SK-N-SH (cell line): ENCODE measurements at regions not wholly inside any gene's neighbourhood (a gene's known extent, or its start where the extent isn't known, plus 50 kb on each side); places are given as distances from the start of the nearest gene placed in this dataset.
"Not testable (repeated sequence)": the region's sequence is repeated elsewhere in the genome, so short reads cannot be mapped to it uniquely, and the experiment has no call there.

ENCODE experiments used
- EP300 ChIP-seq, 2 experiments: IDR thresholded peaks; 2 replicates each; pipeline versions ENCODE4 v1.4.0 to v1.6.1; 2012; ENCODE audit warnings: borderline replicate concordance in 1 of 2, low read depth in 1 of 2, low read length in 1 of 2
- EZH2phosphoT487 ChIP-seq: fragments of 200-600 bp; sonication (generic); IDR thresholded peaks from 2 replicates; pipeline ENCODE4 v1.6.1; 2017; ENCODE audit warnings: low read depth, mixed run types, mild to moderate bottlenecking, antibody characterized with exemption, moderate library complexity, borderline replicate concordance
- FOXM1 ChIP-seq: IDR thresholded peaks from 2 replicates; pipeline ENCODE4 v1.4.0; 2012; ENCODE audit warnings: low read depth, mild to moderate bottlenecking
- POLR2AphosphoS5 ChIP-seq: IDR thresholded peaks from 2 replicates; pipeline ENCODE4 v1.6.1; 2012; ENCODE audit warnings: low read depth, low read length
- RCOR1 ChIP-seq: fragments of 150-350 bp; IDR thresholded peaks from 2 replicates; pipeline ENCODE4 v1.6.1; 2017; ENCODE audit warnings: antibody characterized with exemption, low read length
- SIN3A ChIP-seq: IDR thresholded peaks from 2 replicates; pipeline ENCODE4 v1.6.1; 2012; ENCODE audit warnings: low read depth, mild to moderate bottlenecking, low read length, moderate library complexity, borderline replicate concordance
- TCF12 ChIP-seq: IDR thresholded peaks from 2 replicates; pipeline ENCODE4 v1.4.0; 2012
- TEAD4 ChIP-seq: IDR thresholded peaks from 2 replicates; pipeline ENCODE4 v1.4.0; 2012; ENCODE audit warnings: mild to moderate bottlenecking, borderline replicate concordance; ENCODE audit not compliant: insufficient read depth
- TF ChIP-seq, protein P1 (sequence below): fragments of 200-600 bp; sonication (generic); IDR thresholded peaks from 2 replicates; pipeline ENCODE4 v1.6.1; 2017; ENCODE audit warnings: antibody characterized with exemption, mild to moderate bottlenecking, moderate library complexity
- TF ChIP-seq, protein P2 (sequence below): IDR thresholded peaks from 2 replicates; pipeline ENCODE4 v1.4.0; 2012; ENCODE audit warnings: low read depth
- TF ChIP-seq, protein P3 (sequence below): IDR thresholded peaks from 2 replicates; pipeline ENCODE4 v1.4.0; 2012; ENCODE audit warnings: low read depth, borderline replicate concordance

DNA sequence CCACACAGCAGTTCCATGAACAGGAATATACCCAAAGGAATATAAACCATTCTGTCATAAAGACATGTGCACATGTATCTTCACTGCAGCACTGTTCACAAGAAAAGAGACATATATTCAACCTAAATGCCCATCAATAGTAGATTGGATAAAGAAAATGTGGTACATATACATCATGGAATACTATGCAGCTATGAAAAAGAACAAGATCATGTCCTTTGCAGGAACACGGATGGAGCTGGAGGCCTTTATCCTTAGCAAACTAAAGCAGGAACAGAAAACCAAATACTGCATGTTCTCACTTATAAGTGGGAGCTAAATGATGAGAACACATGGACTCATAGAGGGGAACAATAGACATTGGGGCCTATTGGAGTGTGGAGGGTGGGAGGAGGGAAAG is 95.4 kb downstream of the MFAP3L start:
- TF ChIP-seq FOXM1; TEAD4; SIN3A; RCOR1; EP300 (IDR thresholded peaks at IDR 0.05; ENCODE audit: borderline replicate concordance in 1 of 2, low read depth in 1 of 2, low read length in 1 of 2); EZH2phosphoT487; TCF12; POLR2AphosphoS5: not testable (repeated sequence)
- TF ChIP-seq, protein P1, sequence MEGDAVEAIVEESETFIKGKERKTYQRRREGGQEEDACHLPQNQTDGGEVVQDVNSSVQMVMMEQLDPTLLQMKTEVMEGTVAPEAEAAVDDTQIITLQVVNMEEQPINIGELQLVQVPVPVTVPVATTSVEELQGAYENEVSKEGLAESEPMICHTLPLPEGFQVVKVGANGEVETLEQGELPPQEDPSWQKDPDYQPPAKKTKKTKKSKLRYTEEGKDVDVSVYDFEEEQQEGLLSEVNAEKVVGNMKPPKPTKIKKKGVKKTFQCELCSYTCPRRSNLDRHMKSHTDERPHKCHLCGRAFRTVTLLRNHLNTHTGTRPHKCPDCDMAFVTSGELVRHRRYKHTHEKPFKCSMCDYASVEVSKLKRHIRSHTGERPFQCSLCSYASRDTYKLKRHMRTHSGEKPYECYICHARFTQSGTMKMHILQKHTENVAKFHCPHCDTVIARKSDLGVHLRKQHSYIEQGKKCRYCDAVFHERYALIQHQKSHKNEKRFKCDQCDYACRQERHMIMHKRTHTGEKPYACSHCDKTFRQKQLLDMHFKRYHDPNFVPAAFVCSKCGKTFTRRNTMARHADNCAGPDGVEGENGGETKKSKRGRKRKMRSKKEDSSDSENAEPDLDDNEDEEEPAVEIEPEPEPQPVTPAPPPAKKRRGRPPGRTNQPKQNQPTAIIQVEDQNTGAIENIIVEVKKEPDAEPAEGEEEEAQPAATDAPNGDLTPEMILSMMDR: not testable (repeated sequence)
- TF ChIP-seq, protein P2, sequence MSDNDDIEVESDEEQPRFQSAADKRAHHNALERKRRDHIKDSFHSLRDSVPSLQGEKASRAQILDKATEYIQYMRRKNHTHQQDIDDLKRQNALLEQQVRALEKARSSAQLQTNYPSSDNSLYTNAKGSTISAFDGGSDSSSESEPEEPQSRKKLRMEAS: not testable (repeated sequence)
- TF ChIP-seq, protein P3, sequence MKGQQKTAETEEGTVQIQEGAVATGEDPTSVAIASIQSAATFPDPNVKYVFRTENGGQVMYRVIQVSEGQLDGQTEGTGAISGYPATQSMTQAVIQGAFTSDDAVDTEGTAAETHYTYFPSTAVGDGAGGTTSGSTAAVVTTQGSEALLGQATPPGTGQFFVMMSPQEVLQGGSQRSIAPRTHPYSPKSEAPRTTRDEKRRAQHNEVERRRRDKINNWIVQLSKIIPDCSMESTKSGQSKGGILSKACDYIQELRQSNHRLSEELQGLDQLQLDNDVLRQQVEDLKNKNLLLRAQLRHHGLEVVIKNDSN: not testable (repeated sequence)
